H9 (cell line): ENCODE measurements at regions not wholly inside any gene's neighbourhood (a gene's known extent, or its start where the extent isn't known, plus 50 kb on each side); places are given as distances from the start of the nearest gene placed in this dataset.

ENCODE experiments used
- DNase-seq: peaks from one replicate; pipeline ENCODE4 v3.0.0-alpha.2; 2017
- H2AFZ ChIP-seq: one replicate; pipeline ENCODE4 v1.6.1; 2013; ENCODE audit warnings: mild to moderate bottlenecking, low read length, control low read depth, moderate library complexity
- H2AK5ac ChIP-seq: 2 replicates; pipeline ENCODE4 v1.6.1; 2013; ENCODE audit warnings: low read length, control low read depth, mixed read lengths; ENCODE audit not compliant: insufficient read length
- H2BK120ac ChIP-seq: one replicate; pipeline ENCODE4 v1.6.1; 2013; ENCODE audit warnings: low read depth, mild to moderate bottlenecking, low read length, control low read depth, inconsistent platforms; ENCODE audit not compliant: poor library complexity, severe bottlenecking
- H2BK12ac ChIP-seq: 2 replicates; pipeline ENCODE4 v1.6.1; 2013; ENCODE audit warnings: low read length, control low read depth, mixed read lengths, low read depth; ENCODE audit not compliant: insufficient read length
- H2BK15ac ChIP-seq: 2 replicates; pipeline ENCODE4 v1.6.1; 2013; ENCODE audit warnings: low read depth, low read length, control low read depth
- H2BK20ac ChIP-seq: one replicate; pipeline ENCODE4 v1.6.1; 2013; ENCODE audit warnings: low read depth, mild to moderate bottlenecking, low read length, control low read depth, inconsistent platforms; ENCODE audit not compliant: poor library complexity, severe bottlenecking
- H2BK5ac ChIP-seq: 2 replicates; pipeline ENCODE4 v1.6.1; 2013; ENCODE audit warnings: low read length, control low read depth, mixed read lengths; ENCODE audit not compliant: insufficient read length
- H3K14ac ChIP-seq: 2 replicates; pipeline ENCODE4 v1.6.1; 2013; ENCODE audit warnings: low read length, control low read depth; ENCODE audit not compliant: insufficient read depth
- H3K18ac ChIP-seq: 2 replicates; pipeline ENCODE4 v1.6.1; 2013; ENCODE audit warnings: low read depth, mild to moderate bottlenecking, mixed read lengths, low read length, control low read depth; ENCODE audit not compliant: insufficient read length
- H3K23ac ChIP-seq: 2 replicates; pipeline ENCODE4 v1.6.1; 2013; ENCODE audit warnings: low read length, control low read depth, mixed read lengths, low read depth; ENCODE audit not compliant: insufficient read length
- H3K23me2 ChIP-seq: 2 replicates; pipeline ENCODE4 v1.6.1; 2013; ENCODE audit warnings: low read depth, mild to moderate bottlenecking, mixed read lengths, low read length, control low read depth; ENCODE audit not compliant: insufficient read length, poor library complexity, severe bottlenecking
- H3K27ac ChIP-seq: 2 replicates; pipeline ENCODE4 v1.5.1; 2013; ENCODE audit warnings: low read length, control low read depth, mixed read lengths, low read depth; ENCODE audit not compliant: insufficient read length
- H3K27me3 ChIP-seq: 2 replicates; pipeline ENCODE4 v1.6.1; 2013; ENCODE audit warnings: low read length, control low read depth, inconsistent platforms; ENCODE audit not compliant: insufficient read depth
- H3K4ac ChIP-seq: 2 replicates; pipeline ENCODE4 v1.6.1; 2013; ENCODE audit warnings: low read depth, mild to moderate bottlenecking, control low read depth, inconsistent platforms, low read length, moderate library complexity
- H3K4me1 ChIP-seq: 2 replicates; pipeline ENCODE4 v1.6.1; 2013; ENCODE audit warnings: low read length, control low read depth, inconsistent platforms; ENCODE audit not compliant: insufficient read depth
- H3K4me2 ChIP-seq: 2 replicates; pipeline ENCODE4 v1.6.1; 2013; ENCODE audit warnings: low read length, control low read depth, mixed read lengths; ENCODE audit not compliant: insufficient read length, insufficient read depth
- H3K56ac ChIP-seq: 2 replicates; pipeline ENCODE4 v1.6.1; 2013; ENCODE audit warnings: low read depth, mild to moderate bottlenecking, mixed read lengths, low read length, control low read depth; ENCODE audit not compliant: insufficient read length
- H3K79me1 ChIP-seq: 2 replicates; pipeline ENCODE4 v1.6.1; 2013; ENCODE audit warnings: low read depth, mild to moderate bottlenecking, moderate library complexity, low read length, control low read depth, inconsistent platforms; ENCODE audit not compliant: insufficient read depth, poor library complexity, severe bottlenecking
- H3K79me2 ChIP-seq: 2 replicates; pipeline ENCODE4 v1.6.1; 2013; ENCODE audit warnings: low read length, control low read depth, inconsistent platforms; ENCODE audit not compliant: insufficient read depth
- H3K9ac ChIP-seq: 2 replicates; pipeline ENCODE4 v1.6.1; 2013; ENCODE audit warnings: low read length, control low read depth, mixed read lengths; ENCODE audit not compliant: insufficient read length; ENCODE audit errors: extremely low read depth
- H3K9me3 ChIP-seq: one replicate; pipeline ENCODE4 v1.6.1; 2013; ENCODE audit warnings: low read depth, low read length, inconsistent platforms; ENCODE audit not compliant: control insufficient read depth
- H3T11ph ChIP-seq: one replicate; pipeline ENCODE4 v1.6.1; 2013; ENCODE audit warnings: mild to moderate bottlenecking, low read length, control low read depth, inconsistent platforms
- H4K20me1 ChIP-seq: one replicate; pipeline ENCODE4 v1.6.1; 2013; ENCODE audit not compliant: control insufficient read depth, insufficient read length, insufficient read depth
- H4K5ac ChIP-seq: 2 replicates; pipeline ENCODE4 v1.6.1; 2013; ENCODE audit warnings: low read depth, mild to moderate bottlenecking, mixed read lengths, low read length, control low read depth; ENCODE audit not compliant: insufficient read length
- H4K8ac ChIP-seq: replicated peaks from 2 replicates; pipeline ENCODE4 v1.6.1; 2013; ENCODE audit warnings: low read length, control low read depth, mixed read lengths, low read depth; ENCODE audit not compliant: insufficient read length
- H4K91ac ChIP-seq: 2 replicates; pipeline ENCODE4 v1.6.1; 2013; ENCODE audit warnings: low read depth, mild to moderate bottlenecking, moderate library complexity, mixed read lengths, low read length, control low read depth; ENCODE audit not compliant: insufficient read length
- H3K27ac Mint-ChIP-seq, 3 experiments: 2 replicates in 2 of 3; 3 replicates in 1 of 3; pipeline ENCODE4 v1.8.0; 2020 to 2021; ENCODE audit warnings: mixed read lengths in 3 of 3, mild to moderate bottlenecking in 1 of 3, moderate library complexity in 1 of 3
- H3K27me3 Mint-ChIP-seq: 2 replicates; pipeline ENCODE4 v1.8.0; 2021; ENCODE audit warnings: low read depth, mild to moderate bottlenecking, moderate library complexity, mixed read lengths
- H3K36me3 Mint-ChIP-seq, 3 experiments: 2 replicates in 2 of 3; 3 replicates in 1 of 3; pipeline ENCODE4 v1.8.0; 2020 to 2021; ENCODE audit warnings: low read depth in 3 of 3, mixed read lengths in 3 of 3; ENCODE audit not compliant: insufficient read depth in 1 of 3
- H3K4me1 Mint-ChIP-seq, 2 experiments: 2 replicates each; pipeline ENCODE4 v1.8.0; 2020; ENCODE audit warnings: mixed read lengths in 2 of 2
- H3K4me3 Mint-ChIP-seq, 2 experiments: 2 replicates in 1 of 2; 3 replicates in 1 of 2; pipeline ENCODE4 v1.8.0; 2020 to 2021; ENCODE audit warnings: mild to moderate bottlenecking in 2 of 2, mixed read lengths in 2 of 2, moderate library complexity in 1 of 2
- H3K9me3 Mint-ChIP-seq, 2 experiments: 2 replicates in 1 of 2; 3 replicates in 1 of 2; pipeline ENCODE4 v1.8.0; 2020; ENCODE audit warnings: mild to moderate bottlenecking in 2 of 2, mixed read lengths in 2 of 2, moderate library complexity in 1 of 2
- WGBS: extraction: QIAGEN DNeasy Blood & Tissue Kit; methylation state at CpG from one replicate; pipeline ENCODE4 v1.1.7; 2013; ENCODE audit warnings: missing lambda C conversion rate, low lambda C conversion rate, mixed read lengths; ENCODE audit not compliant: insufficient read length; ENCODE audit errors: extremely low coverage; 5-methylcytosine and 5-hydroxymethylcytosine counted together
- TF ChIP-seq, protein P1 (sequence below): fragments of 200-600 bp; sonication (generic); conservative IDR thresholded peaks from 3 replicates; pipeline ENCODE4 v1.8.0; 2021; ENCODE audit warnings: antibody characterized with exemption, mild to moderate bottlenecking

DNA sequence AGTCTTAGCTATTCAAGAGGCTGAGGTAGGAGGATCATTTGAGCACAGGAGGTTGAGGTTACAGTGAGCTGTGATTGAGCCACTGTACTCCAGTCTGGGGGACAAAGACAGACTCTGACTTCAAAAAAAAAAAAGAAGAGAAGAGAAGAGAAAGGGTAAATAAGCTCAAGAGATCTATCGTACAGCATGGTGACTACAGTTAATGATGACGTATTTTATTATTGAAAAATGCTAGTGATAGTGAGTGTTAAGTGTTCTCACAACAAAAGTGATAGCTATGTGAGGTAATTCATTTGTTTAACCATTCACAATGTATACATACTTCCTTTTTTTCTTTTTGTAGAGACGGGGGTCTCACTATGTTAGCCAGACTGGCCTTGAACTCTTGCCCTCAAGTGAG lies 121.5 kb upstream of the RPL34 start:
- H3K23me2 ChIP-seq, result no peaks in the 10 kb centered on the region
- Mint-ChIP-seq H3K27ac (no peak overlapping the region), H3K36me3 (peaks cover 6 to 17% (median 7%) of the 10 kb centered on the region in 3 experiments; a peak in 5 of 7 replicates), H3K27me3 (peaks cover 13% of the 10 kb centered on the region), H3K4me1 (no peaks in the 10 kb centered on the region), H3K9me3 (peaks cover 18 to 26% of the 10 kb centered on the region in 2 experiments), H3K4me3 (no peak overlapping the region)
- no peak overlapping the region for H2BK5ac ChIP-seq
- H3K4me1 ChIP-seq, result no peaks in the 10 kb centered on the region
- no peak overlapping the region for H4K8ac ChIP-seq
- TF ChIP-seq, protein P1, sequence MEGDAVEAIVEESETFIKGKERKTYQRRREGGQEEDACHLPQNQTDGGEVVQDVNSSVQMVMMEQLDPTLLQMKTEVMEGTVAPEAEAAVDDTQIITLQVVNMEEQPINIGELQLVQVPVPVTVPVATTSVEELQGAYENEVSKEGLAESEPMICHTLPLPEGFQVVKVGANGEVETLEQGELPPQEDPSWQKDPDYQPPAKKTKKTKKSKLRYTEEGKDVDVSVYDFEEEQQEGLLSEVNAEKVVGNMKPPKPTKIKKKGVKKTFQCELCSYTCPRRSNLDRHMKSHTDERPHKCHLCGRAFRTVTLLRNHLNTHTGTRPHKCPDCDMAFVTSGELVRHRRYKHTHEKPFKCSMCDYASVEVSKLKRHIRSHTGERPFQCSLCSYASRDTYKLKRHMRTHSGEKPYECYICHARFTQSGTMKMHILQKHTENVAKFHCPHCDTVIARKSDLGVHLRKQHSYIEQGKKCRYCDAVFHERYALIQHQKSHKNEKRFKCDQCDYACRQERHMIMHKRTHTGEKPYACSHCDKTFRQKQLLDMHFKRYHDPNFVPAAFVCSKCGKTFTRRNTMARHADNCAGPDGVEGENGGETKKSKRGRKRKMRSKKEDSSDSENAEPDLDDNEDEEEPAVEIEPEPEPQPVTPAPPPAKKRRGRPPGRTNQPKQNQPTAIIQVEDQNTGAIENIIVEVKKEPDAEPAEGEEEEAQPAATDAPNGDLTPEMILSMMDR, result no peak
- no peak overlapping the region for H2BK120ac ChIP-seq
- no peak overlapping the region for H2BK12ac ChIP-seq
- H3K79me1 ChIP-seq, result no peaks in the 10 kb centered on the region
- H2AFZ ChIP-seq, result no peak overlapping the region
- no peak overlapping the region for H3K18ac ChIP-seq
- no peak overlapping the region for H3K56ac ChIP-seq
- no peak overlapping the region for H3K4me2 ChIP-seq
- no peak overlapping the region for H2AK5ac ChIP-seq
- no peak overlapping the region for H4K91ac ChIP-seq
- H3K23ac ChIP-seq, result no peak overlapping the region
- no peak overlapping the region for H2BK15ac ChIP-seq
- no peak overlapping the region for H3K14ac ChIP-seq
- H3K79me2 ChIP-seq, result no peaks in the 10 kb centered on the region
- no peak overlapping the region for H4K5ac ChIP-seq
- DNase-seq, result no peak
- H3T11ph ChIP-seq, result no peak overlapping the region
- H3K9ac ChIP-seq, result no peak overlapping the region
- no peak overlapping the region for H3K27ac ChIP-seq
- H4K20me1 ChIP-seq, result no peaks in the 10 kb centered on the region
- H3K9me3 ChIP-seq, result peaks cover 18% of the 10 kb centered on the region
- no peak overlapping the region for H3K4ac ChIP-seq
- H2BK20ac ChIP-seq, result no peak overlapping the region
- no peaks in the 10 kb centered on the region for H3K27me3 ChIP-seq
- WGBS, result no CpG with 5 or more reads among the region's 3 CpGs
